Endothelial cell of umbilical vein (primary cell): ENCODE measurements at regions not wholly inside any gene's neighbourhood (a gene's known extent, or its start where the extent isn't known, plus 50 kb on each side); places are given as distances from the start of the nearest gene placed in this dataset.

ENCODE experiments used
- BruUV-seq: library from RNA; stranded (reverse); fragments of 400-500 nt; replicated peaks from 2 replicates; lab custom pipeline; 2021; lab: Mats Ljungman, UMichigan
- CTCF ChIA-PET: fragments of 300-600, 350-600 bp; sonication (Branson Sonifier 250); formaldehyde crosslinking; loops from one replicate; lab custom pipeline; 2021; ENCODE audit warnings: antibody characterized with exemption, inconsistent platforms; lab: Charles Lee
- POLR2A ChIA-PET: fragments of 300-600, 350-600 bp; sonication (Branson Sonifier 250); formaldehyde crosslinking; loops from one replicate; lab custom pipeline; 2021; ENCODE audit warnings: antibody characterized with exemption, inconsistent platforms; lab: Charles Lee
- DNase-seq: peaks from one replicate; pipeline ENCODE4 v3.0.0-alpha.2; 2011; ENCODE audit warnings: low read depth, low spot score
- FAIRE-seq: peaks from 2 replicates; lab custom pipeline; 2011; peaks lifted over from hg19 to GRCh38; lab: Jason Lieb, UNC
- H2AFZ ChIP-seq: 2 replicates; pipeline ENCODE4 v1.6.0; 2012; ENCODE audit warnings: low read depth, low read length, control low read depth, inconsistent platforms
- H3K27ac ChIP-seq: 2 replicates; pipeline ENCODE4 v1.5.1; 2011; ENCODE audit warnings: low read depth, mild to moderate bottlenecking, control low read depth, low read length, moderate library complexity; ENCODE audit not compliant: insufficient read depth
- H3K27me3 ChIP-seq, 2 experiments: 2 replicates each; pipeline versions ENCODE4 v1.6.0 to v1.6.1; 2011; ENCODE audit warnings: low read length in 2 of 2, mixed read lengths in 1 of 2; ENCODE audit not compliant: control insufficient read depth in 2 of 2, insufficient read depth in 2 of 2
- H3K36me3 ChIP-seq, 2 experiments: 2 replicates in 1 of 2; 3 replicates in 1 of 2; pipeline ENCODE4 v1.5.1; 2011; ENCODE audit warnings: low read length in 2 of 2, mild to moderate bottlenecking in 1 of 2, moderate library complexity in 1 of 2; ENCODE audit not compliant: control insufficient read depth in 2 of 2, insufficient read depth in 2 of 2; ENCODE audit errors: extremely low read depth in 1 of 2
- H3K4me1 ChIP-seq: 3 replicates; pipeline ENCODE4 v1.5.1; 2011; ENCODE audit warnings: mild to moderate bottlenecking, low read length; ENCODE audit not compliant: control insufficient read depth, insufficient read depth; ENCODE audit errors: extremely low read depth
- H3K4me2 ChIP-seq: 2 replicates; pipeline ENCODE4 v1.6.1; 2011; ENCODE audit warnings: low read length, control low read depth, mixed read lengths; ENCODE audit not compliant: insufficient read depth
- H3K4me3 ChIP-seq, 3 experiments: fragments of 200-600 bp in 1 of 3; sonication (generic), shearing (Covaris generic) in 1 of 3; replicated peaks in 1 of 3; 2 replicates each; pipeline ENCODE4 v1.5.1; 2011 to 2016; ENCODE audit warnings: control low read depth in 3 of 3, low read length in 3 of 3, mild to moderate bottlenecking in 2 of 3, inconsistent platforms in 1 of 3, low read depth in 1 of 3, moderate library complexity in 1 of 3; ENCODE audit not compliant: insufficient read depth in 1 of 3
- H3K79me2 ChIP-seq: 2 replicates; pipeline ENCODE4 v1.6.0; 2012; ENCODE audit warnings: low read length, inconsistent platforms; ENCODE audit not compliant: control insufficient read depth, insufficient read depth
- H3K9ac ChIP-seq: replicated peaks from 2 replicates; pipeline ENCODE3; 2011; ENCODE audit warnings: low read length, control low read depth; ENCODE audit not compliant: insufficient read depth; ENCODE audit errors: extremely low read depth
- H3K9me1 ChIP-seq: replicated peaks from 3 replicates; pipeline ENCODE4 v1.6.0; 2011; ENCODE audit warnings: mild to moderate bottlenecking, low read length; ENCODE audit not compliant: control insufficient read depth, insufficient read depth; ENCODE audit errors: extremely low read depth
- H3K9me3 ChIP-seq: replicated peaks from 2 replicates; pipeline ENCODE4 v1.5.1; 2012; ENCODE audit warnings: low read length, inconsistent platforms; ENCODE audit not compliant: control insufficient read depth, insufficient read depth
- H4K20me1 ChIP-seq: replicated peaks from 2 replicates; pipeline ENCODE3; 2011; ENCODE audit warnings: mild to moderate bottlenecking, low read length; ENCODE audit not compliant: control insufficient read depth, insufficient read depth; ENCODE audit errors: extremely low read depth
- EZH2 ChIP-seq: IDR thresholded peaks from 2 replicates; pipeline ENCODE4 v1.6.1; 2012; ENCODE audit warnings: borderline replicate concordance, low read depth, mild to moderate bottlenecking, moderate library complexity, low read length, inconsistent platforms; ENCODE audit not compliant: severe bottlenecking
- FOS ChIP-seq: IDR thresholded peaks from 2 replicates; pipeline ENCODE4 v1.6.1; 2011; ENCODE audit warnings: mild to moderate bottlenecking, low read length, moderate library complexity, borderline replicate concordance; ENCODE audit not compliant: insufficient read depth
- GATA2 ChIP-seq: IDR thresholded peaks from 2 replicates; pipeline ENCODE4 v1.7.0; 2011; ENCODE audit warnings: low read depth, mild to moderate bottlenecking, moderate library complexity, mixed read lengths, low read length; ENCODE audit not compliant: insufficient read length, insufficient read depth
- JUN ChIP-seq: IDR thresholded peaks from 2 replicates; pipeline ENCODE4 v1.6.1; 2011; ENCODE audit warnings: borderline replicate concordance, low read depth; ENCODE audit not compliant: insufficient read length, insufficient read depth
- MYC ChIP-seq: IDR thresholded peaks from one replicate; pipeline ENCODE4 v1.6.1; 2011; ENCODE audit warnings: mild to moderate bottlenecking, low read depth, low read length
- POLR2A ChIP-seq: IDR thresholded peaks from 2 replicates; pipeline ENCODE4 v1.6.1; 2012; ENCODE audit warnings: low read depth, mild to moderate bottlenecking, control low read depth, low read length
- POLR2AphosphoS5 ChIP-seq: IDR thresholded peaks from 2 replicates; pipeline ENCODE4 v1.6.1; 2012; ENCODE audit warnings: low read depth, mild to moderate bottlenecking, control low read depth, low read length, moderate library complexity; ENCODE audit not compliant: insufficient read depth
- dilution Hi-C: fragments of 300-500 bp; cut with MboI; formaldehyde crosslinking; loops from one replicate; pipeline ENCODE4 v1.15.0; 2019; ENCODE audit warnings: low sequenced_read_pairs; ENCODE audit not compliant: extremely low pct_ligation_motif_present
- intact Hi-C: fragments of 100-400 bp; cut with micrococcal nuclease; formaldehyde crosslinking; loops from one replicate; pipeline ENCODE4 v1.10.0; 2022
- TF ChIP-seq, protein P1 (sequence below), 2 donors: IDR thresholded peaks; 1 replicate in 1 of 2; 2 replicates in 1 of 2; pipeline ENCODE4 v1.5.1; 2011; ENCODE audit warnings: low read length in 2 of 2, mild to moderate bottlenecking in 2 of 2, moderate library complexity in 2 of 2, control low read depth in 1 of 2, inconsistent platforms in 1 of 2, low read depth in 1 of 2; ENCODE audit not compliant: insufficient read depth in 1 of 2; ENCODE audit errors: extremely low read depth in 1 of 2
- TF ChIP-seq, protein P2 (sequence below): IDR thresholded peaks from 2 replicates; pipeline ENCODE4 v1.6.1; 2011; ENCODE audit not compliant: insufficient read depth, insufficient read length

DNA sequence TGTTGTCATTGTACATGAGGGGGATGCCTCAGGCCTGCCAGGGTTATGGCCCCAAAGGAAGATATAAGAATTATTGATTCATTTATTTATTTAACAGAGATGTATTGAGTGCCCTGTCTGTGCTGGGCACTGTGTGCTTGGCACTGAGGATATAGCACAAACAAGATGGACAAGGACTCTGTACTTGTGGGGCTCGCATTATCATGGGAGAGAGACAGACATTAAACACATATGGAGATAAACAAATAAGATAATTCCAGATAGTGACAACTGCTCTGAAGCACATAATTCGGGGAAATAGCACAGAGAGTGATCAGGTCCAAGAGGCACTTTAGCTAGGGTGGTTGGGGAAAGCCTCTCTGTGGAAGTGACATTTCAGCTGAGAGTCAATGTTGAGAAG is 119.8 kb upstream of the ARHGAP20 start:
- Histone ChIP-seq H3K9ac (no peak overlapping the region), H3K79me2 (no peaks in the 10 kb centered on the region), H3K27ac (peak overlapping the region; percentile 60), H3K27me3 (no peaks in the 10 kb centered on the region), H3K36me3 (no peaks in the 10 kb centered on the region), H3K9me1 (no peaks in the 10 kb centered on the region), H2AFZ (no peak overlapping the region), H3K4me1 (peaks cover 44% of the 10 kb centered on the region), H4K20me1 (no peaks in the 10 kb centered on the region), H3K4me3 (no peak overlapping the region), H3K4me2 (no peak overlapping the region), H3K9me3 (no peaks in the 10 kb centered on the region)
- TF ChIP-seq, protein P1, sequence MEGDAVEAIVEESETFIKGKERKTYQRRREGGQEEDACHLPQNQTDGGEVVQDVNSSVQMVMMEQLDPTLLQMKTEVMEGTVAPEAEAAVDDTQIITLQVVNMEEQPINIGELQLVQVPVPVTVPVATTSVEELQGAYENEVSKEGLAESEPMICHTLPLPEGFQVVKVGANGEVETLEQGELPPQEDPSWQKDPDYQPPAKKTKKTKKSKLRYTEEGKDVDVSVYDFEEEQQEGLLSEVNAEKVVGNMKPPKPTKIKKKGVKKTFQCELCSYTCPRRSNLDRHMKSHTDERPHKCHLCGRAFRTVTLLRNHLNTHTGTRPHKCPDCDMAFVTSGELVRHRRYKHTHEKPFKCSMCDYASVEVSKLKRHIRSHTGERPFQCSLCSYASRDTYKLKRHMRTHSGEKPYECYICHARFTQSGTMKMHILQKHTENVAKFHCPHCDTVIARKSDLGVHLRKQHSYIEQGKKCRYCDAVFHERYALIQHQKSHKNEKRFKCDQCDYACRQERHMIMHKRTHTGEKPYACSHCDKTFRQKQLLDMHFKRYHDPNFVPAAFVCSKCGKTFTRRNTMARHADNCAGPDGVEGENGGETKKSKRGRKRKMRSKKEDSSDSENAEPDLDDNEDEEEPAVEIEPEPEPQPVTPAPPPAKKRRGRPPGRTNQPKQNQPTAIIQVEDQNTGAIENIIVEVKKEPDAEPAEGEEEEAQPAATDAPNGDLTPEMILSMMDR (IDR thresholded peaks at IDR 0.05; ENCODE audit: extremely low read depth in 1 of 2, insufficient read depth in 1 of 2, low read depth in 1 of 2, low read length in 2 of 2), result no peak
- TF ChIP-seq FOS, result no peak
- no peak for TF ChIP-seq GATA2
- TF ChIP-seq POLR2A, result no peak
- TF ChIP-seq POLR2AphosphoS5, result no peak
- TF ChIP-seq JUN, result no peak
- TF ChIP-seq, protein P2, sequence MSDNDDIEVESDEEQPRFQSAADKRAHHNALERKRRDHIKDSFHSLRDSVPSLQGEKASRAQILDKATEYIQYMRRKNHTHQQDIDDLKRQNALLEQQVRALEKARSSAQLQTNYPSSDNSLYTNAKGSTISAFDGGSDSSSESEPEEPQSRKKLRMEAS, result no peak
- TF ChIP-seq EZH2, result no peak
- no peak for TF ChIP-seq MYC
- BruUV-seq, result no TSS peak
- dilution Hi-C loops, result no loop called here
- POLR2A ChIA-PET, result no interaction called here
- FAIRE-seq (no peak), DNase-seq (no peak)
- CTCF ChIA-PET, result no interaction called here
- intact Hi-C loops, result loop anchor here (2.0 to 10.0 kb wide), 3 partner anchors 40 to 117 kb away; partner anchors contain the start of gene ARHGAP20
